GM21367 (cell line): ENCODE measurements at regions not wholly inside any gene's neighbourhood (a gene's known extent, or its start where the extent isn't known, plus 50 kb on each side); places are given as distances from the start of the nearest gene placed in this dataset.

Source experiments
- ATAC-seq: cut with Tn5 transposase; IDR thresholded peaks from one replicate; pipeline ENCODE4 v1.9.1; 2021; ENCODE audit not compliant: unreplicated experiment

DNA sequence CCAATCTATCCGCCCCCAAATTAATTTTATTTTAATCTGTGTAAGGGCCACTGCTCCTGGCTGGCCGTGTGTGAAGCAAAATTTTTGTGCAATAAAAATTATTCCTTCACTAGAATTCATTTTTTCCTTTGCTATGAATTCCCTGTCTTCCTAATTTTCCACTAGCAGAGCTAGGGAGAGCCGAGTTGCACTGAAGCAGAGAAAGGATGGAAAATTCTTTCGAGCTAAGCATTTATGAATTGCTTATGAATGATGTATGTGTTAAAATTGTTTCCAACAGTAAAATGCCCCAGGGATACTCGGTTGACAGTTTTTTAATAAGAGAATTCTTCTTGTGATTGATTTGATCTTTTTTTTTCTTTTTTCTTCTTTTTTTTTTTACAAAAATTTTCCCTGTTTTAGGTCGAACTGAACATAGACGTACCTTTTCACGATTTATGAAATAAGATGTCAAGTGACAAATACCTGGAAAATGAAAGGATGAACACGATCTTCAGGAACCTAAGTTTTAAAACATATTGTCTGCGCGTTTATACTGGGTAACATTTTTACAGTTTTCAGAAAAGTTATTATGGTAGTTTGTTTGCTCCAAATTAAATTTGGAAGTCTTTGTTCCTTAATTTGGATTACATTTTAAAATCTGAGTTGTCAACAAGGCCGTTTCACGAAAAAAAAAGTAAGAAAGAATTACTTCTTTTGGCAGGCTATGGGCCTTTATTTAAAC, 288.8 kb upstream of the NFE2L3 start:
- no peak for ATAC-seq

DNA sequence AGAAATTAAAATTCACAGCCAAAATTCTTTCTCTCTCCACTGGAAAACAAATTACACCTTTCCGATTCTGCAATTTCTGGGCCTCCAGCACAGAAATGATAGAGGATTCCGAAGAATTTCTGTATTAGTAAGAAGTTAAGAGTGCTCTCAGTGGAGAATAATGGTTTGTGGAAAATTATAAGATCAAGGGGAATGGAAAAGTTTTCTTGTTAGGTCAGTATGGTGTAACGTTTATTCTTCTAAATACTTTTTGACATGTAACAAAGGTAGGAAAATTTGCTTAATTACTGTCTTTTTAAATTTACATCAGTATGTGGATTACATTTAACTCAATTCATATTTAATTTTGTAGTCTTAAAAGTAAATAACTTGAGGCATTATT, 288.3 kb upstream of the NFE2L3 start:
- ATAC-seq, result no peak

GRCh38 chr7:25864511-25864910, 287.5 kb upstream of the NFE2L3 start:
- ATAC-seq, result no peak

- no peak for ATAC-seq
Observed at GRCh38 chr7:25864943-25865751, 286.9 kb upstream of the NFE2L3 start.

DNA sequence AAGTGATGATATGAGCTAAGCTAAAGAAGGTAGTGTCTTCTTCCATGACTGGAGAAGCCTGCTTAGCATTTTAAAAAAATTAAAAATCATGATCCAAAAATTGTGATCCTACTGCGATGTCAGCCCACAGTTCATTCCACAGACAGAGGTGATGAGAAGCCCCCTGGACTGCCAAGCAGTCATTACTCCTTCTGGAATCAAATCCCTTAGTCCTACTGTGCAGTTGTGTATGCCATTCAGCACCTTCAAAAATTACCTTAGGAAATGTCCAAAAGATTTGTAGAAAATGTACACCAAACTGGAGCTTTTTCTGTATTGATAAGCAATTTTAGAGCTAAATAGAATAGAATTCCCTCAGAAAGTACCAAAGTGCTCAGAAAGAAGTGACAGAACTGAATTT, 283.5 kb upstream of the NFE2L3 start:
- no peak for ATAC-seq

DNA sequence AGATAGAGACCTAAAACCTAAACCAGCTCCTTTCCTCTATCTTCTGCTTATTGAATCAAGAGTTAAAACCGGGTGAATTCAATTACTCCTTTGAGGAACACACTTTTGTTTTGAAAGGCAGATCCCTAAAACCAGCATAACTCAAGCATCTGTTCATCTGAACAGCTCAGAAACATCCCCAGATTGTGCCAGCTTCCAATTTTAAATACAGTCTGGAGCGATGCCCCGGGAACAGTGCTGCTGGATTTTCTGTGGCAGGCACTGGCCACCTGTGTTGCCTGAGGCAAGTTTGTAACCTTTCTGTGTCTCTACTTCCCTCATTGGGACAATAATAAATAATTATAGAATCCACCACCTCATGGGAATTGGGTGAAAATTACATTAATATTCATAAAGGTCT, 281.4 kb upstream of the NFE2L3 start:
- ATAC-seq, result no peak

- ATAC-seq, result no peak
Observed at GRCh38 chr7:25876092-25876491, 275.9 kb upstream of the NFE2L3 start.

- no peak for ATAC-seq
Observed at GRCh38 chr7:25877802-25878789, 273.9 kb upstream of the NFE2L3 start.

- ATAC-seq, result no peak
Observed at GRCh38 chr7:25879799-25880198, 272.2 kb upstream of the NFE2L3 start.

DNA sequence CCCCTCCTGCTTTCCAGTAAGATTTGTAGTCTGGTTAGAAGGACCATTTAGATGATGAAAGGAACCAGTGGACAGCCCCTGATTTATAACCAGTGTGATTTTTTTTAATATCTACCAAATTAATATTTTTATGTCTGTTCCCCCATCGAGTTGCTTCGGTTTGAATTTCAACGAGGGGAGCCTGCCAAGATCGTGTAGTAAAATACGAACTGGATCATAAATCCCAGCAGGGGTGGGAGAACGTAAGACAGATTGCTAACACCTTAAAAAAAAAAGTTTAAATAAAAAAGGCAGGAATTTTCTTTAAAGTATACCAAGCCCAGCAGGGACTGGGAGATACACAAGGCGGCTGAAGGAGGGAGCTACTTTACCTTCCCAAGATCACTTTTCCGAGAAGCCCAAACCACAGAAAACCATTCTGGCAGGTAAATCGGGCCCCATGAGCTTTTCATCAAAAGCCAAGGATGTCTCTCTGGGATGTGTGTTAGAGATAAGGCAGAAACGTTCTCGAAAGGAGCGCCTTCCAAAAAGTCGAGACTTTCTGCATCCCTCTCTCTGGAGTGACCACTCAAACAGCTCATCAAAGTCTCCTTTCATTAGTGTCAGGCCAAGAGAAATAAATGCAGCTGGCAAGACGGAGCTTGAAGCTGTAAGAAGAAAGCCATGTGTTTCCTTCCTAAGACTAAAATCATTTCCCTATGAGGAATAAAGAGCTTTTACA, 270.5 kb upstream of the NFE2L3 start:
- ATAC-seq, result no peak

DNA sequence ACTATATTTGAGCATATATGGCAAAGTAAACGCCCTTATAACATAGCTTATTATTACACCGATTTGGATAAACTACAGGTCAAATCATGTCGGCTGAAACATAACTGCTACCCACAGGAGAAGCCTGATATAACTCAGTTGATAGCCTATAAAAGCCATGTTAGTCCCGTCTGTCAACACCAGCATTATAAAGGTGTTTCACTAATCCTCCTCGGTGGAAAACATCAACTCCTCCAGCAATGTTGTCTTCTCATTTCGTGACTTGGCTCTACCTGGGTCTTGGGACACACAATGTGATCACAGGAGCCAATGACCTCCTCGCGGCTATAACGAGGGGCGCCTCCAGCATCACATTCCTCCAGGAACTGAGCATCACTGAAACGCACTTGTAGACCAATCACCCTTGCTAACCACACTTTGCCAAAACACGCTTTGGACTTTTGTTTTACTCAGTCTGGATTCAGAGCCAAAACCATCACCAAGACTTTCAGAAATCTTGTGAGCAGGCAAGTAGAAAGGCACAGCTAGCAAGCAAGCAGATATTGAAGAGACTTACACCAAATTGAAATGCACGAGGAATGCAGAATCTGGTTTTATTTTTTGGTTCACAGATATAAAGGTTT, 269.7 kb upstream of the NFE2L3 start:
- no peak for ATAC-seq

GRCh38 chr7:25884265-25884828, 267.7 kb upstream of the NFE2L3 start:
- ATAC-seq, result no peak

DNA sequence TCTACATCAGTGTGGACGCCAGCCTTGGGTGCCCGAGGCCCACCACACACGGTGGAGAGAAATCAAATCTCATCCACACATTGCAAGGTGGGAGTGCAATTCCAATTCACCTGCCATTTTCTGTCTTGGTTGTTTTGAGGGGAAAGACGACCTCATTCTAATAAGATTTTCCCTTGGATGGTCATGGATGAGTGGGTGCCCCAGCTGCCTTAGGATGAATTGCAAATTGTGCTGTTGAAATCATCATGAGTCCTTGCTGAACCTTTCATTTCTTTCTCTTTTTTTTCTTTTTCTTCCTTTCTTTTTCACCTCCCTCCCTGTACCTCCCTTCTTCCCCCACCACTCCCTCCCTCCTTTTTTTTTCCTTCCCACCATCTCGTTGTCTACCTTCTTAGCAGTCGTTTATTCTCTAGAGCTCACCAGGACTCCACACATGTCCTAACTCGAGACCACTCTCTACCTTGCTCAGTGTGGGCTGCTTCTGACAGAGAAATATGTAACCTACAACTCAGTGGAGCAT, 266.9 kb upstream of the NFE2L3 start:
- no peak for ATAC-seq

DNA sequence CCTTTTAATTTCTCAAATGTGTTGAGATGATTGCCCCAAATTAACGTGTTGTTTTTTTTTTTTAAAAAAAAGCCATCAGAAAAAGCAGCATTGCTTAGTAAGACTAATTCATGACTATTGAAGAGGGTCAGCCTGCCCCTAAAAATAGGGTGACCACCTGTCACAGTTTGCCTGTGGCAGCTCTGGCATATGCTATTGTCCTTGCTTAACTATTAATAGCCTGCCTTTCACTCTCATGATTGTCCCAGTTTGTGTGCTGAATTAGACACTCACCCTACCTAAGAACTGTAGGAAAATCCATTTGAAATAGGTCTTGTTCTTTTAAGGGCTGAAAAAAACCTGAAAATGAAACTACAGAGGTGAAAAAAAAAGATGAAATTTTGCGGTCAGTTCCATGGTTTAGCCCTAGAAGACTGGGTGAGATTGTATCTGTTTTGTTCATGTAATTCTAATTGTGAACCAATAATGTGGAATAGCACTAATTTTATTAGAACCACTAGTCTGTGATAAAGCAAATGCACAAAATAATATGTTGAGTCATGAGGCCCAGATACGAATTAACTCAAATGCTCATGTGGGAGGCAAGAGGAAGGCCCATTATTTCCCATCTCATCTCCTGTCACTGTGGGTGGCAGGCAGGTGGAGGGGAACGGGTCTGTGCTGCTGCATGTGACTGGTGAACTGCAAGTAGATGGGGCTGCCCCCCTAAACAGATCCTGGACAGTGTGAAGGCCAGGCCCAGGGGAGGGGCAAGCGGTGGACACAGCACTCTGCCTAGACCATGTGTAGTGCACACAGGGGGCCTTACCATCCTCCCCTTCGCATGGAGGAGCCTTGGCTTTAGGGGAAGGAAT, 265.4 kb upstream of the NFE2L3 start:
- ATAC-seq, result no peak

DNA sequence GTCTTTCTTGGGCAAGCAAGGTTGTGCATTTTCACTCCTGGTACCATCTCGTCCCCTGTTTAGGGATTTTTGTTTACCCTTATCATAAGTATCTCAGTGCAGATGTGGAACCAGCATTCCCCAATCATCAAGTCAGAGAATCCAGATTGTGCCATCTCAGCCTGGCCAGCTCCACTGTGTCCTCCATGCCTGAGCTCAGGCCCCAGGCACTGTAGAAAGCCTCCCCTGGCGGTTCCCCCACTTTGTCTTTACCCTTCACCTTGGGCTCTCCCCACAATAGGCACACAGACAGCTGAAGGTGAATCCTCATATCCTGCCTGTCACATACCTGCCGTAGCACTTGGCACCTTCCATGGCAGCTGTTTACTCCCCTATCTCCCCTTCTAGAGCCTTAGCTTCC, 264.7 kb upstream of the NFE2L3 start:
- ATAC-seq, result no peak

DNA sequence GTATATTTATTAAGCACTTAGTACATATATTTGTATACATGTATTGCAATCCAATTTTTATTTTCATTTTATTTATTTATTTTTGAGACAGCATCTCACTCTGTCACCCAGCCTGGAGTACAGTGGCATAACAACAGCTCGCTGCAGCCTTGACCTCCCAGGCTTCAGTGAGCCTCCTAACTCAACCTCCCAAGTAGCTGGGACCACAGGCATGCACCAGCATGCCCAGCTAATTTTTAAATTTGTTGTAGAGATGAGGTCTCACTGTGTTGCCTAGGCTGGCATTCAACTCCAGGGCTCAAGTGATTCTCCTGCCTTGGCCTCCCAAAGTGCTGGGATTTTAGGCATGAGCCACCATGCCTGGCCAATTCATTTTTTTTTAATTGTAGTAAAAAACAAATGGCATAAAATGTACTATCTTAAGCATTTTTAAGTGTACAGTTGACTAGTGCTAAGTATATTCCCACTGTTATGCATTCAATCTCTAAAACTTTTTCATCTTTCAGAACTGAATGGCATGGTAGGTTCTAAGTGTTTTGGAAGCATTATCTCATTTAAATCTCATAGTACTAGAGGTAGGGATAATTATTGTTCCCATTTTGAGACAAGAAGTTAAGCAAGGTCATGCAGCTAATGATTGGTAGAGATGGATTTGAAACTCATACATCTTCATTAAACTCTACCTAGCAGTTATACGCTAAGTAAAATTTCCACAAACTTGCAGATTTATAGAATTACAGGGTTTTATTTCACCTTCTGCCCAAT, 264.0 kb upstream of the NFE2L3 start:
- ATAC-seq, result no peak

GRCh38 chr7:25889765-25890164, 262.2 kb upstream of the NFE2L3 start:
- no peak for ATAC-seq

- ATAC-seq, result no peak
Observed at GRCh38 chr7:25891591-25891990, 260.4 kb upstream of the NFE2L3 start.
